ENCODE measurements at regions not wholly inside any gene's neighbourhood (a gene's known extent, or its start where the extent isn't known, plus 50 kb on each side); places are given as distances from the start of the nearest gene placed in this dataset.

DNA sequence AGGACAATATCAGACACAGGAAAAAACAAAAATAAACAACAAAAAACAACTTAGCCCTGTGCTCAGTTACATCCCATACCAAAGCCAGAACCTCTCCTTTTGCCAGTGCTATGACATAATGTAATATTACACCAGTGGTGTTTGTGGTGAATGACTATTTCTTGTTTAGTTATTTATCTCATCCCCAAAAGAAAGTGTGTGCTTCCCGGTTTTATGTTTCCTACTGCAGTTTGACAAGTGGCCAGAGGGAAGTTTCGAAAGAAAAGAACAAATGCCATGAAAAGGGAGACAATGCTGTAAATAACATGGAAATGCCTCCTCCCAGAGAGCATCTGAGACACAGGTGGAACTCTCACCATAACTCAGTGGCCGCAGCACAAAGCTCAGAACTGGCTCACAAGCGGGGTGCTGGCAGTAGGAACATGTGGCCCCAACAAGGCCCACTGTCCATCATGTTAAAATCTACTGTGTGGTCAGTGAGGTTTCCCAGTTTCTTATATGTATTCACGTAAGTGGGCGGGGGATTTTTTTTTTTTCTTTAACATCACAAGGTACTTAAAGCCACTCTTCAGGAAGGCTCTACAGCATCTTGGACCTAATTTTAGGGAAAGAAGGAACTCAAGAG is 158.2 kb downstream of the BARHL2 start:
- ATAC-seq (no peak), FAIRE-seq (no peak), DNase-seq (ENCODE audit: low read depth in 1 of 2, low spot score in 1 of 2) (no peak)
- Histone ChIP-seq H3K27ac (no peak overlapping the region), H3K4me2 (no peak overlapping the region), H3K4me1 (no peaks in the 10 kb centered on the region), H3K9me3 (no peaks in the 10 kb centered on the region), H3K4me3 (no peak overlapping the region)
- 27% methylated on average over 6 of the region's 6 CpGs for WGBS (ENCODE audit: missing lambda C conversion rate)
- ChIA-PET POLR2A (no interaction called here), CTCF (no interaction called here)
- no peak for TF ChIP-seq JUN (IDR thresholded peaks at IDR 0.05)
- TF ChIP-seq, protein P1, sequence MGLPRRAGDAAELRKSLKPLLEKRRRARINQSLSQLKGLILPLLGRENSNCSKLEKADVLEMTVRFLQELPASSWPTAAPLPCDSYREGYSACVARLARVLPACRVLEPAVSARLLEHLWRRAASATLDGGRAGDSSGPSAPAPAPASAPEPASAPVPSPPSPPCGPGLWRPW (IDR thresholded peaks at IDR 0.05): no peak
- TF ChIP-seq, protein P2, sequence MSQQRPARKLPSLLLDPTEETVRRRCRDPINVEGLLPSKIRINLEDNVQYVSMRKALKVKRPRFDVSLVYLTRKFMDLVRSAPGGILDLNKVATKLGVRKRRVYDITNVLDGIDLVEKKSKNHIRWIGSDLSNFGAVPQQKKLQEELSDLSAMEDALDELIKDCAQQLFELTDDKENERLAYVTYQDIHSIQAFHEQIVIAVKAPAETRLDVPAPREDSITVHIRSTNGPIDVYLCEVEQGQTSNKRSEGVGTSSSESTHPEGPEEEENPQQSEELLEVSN (IDR thresholded peaks at IDR 0.05; ENCODE audit: borderline replicate concordance, low read depth): no peak
- TF ChIP-seq CHD4 (IDR thresholded peaks at IDR 0.05; ENCODE audit: borderline replicate concordance): no peak
- TF ChIP-seq, protein P3, sequence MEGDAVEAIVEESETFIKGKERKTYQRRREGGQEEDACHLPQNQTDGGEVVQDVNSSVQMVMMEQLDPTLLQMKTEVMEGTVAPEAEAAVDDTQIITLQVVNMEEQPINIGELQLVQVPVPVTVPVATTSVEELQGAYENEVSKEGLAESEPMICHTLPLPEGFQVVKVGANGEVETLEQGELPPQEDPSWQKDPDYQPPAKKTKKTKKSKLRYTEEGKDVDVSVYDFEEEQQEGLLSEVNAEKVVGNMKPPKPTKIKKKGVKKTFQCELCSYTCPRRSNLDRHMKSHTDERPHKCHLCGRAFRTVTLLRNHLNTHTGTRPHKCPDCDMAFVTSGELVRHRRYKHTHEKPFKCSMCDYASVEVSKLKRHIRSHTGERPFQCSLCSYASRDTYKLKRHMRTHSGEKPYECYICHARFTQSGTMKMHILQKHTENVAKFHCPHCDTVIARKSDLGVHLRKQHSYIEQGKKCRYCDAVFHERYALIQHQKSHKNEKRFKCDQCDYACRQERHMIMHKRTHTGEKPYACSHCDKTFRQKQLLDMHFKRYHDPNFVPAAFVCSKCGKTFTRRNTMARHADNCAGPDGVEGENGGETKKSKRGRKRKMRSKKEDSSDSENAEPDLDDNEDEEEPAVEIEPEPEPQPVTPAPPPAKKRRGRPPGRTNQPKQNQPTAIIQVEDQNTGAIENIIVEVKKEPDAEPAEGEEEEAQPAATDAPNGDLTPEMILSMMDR (IDR thresholded peaks at IDR 0.05): no peak
- no peak for TF ChIP-seq NPAS2 (CRISPR knock-in tag; IDR thresholded peaks at IDR 0.05; ENCODE audit: borderline replicate concordance)
- TF ChIP-seq GATA3 (IDR thresholded peaks at IDR 0.05; ENCODE audit: borderline replicate concordance): no peak
- no peak for TF ChIP-seq HEYL (CRISPR knock-in tag; IDR thresholded peaks at IDR 0.05)

DNA sequence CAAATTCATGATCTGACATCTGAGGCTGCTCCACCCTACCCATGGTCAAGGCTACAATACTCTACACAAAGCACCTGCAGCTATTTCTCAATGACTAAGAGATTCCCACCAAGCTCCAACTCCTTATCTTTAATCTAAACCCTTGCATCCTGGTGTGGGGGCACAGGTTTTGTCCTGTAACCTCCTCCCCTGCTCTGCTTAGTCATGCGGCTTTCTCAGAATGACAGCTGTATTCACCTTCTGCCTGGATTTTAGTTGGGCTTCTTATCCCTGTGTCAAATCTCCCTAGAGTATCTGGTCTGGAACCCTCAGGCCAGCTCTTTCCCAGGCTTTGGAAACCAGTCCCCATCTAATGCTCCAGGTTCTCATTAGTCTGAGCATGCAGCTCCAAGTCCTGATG is 159.0 kb downstream of the BARHL2 start:
- POLR2A ChIA-PET: no interaction called here
- H3K4me3 ChIP-seq: no peak overlapping the region
- ATAC-seq: no peak
- TF ChIP-seq TFCP2L1 (CRISPR knock-in tag; IDR thresholded peaks at IDR 0.05) (no peak), RNF2 (IDR thresholded peaks at IDR 0.05; ENCODE audit: borderline replicate concordance, low read depth) (no peak), HOXB5 (CRISPR knock-in tag; IDR thresholded peaks at IDR 0.05) (no peak), SMC3 (IDR thresholded peaks at IDR 0.05) (no peak), JUNB (IDR thresholded peaks at IDR 0.05) (no peak), HEYL (CRISPR knock-in tag; IDR thresholded peaks at IDR 0.05) (no peak), MYC (IDR thresholded peaks at IDR 0.05; ENCODE audit: borderline replicate concordance, low read length) (no peak), NR3C1 (IDR thresholded peaks at IDR 0.05) (no peak), ZNF302 (CRISPR knock-in tag; IDR thresholded peaks at IDR 0.05) (no peak), ESRRA (IDR thresholded peaks at IDR 0.05; ENCODE audit: borderline replicate concordance, low read length) (no peak), EHMT2 (IDR thresholded peaks at IDR 0.05; ENCODE audit: low read depth) (no peak), ZC3H11A (IDR thresholded peaks at IDR 0.05) (no peak), ZFP36 (IDR thresholded peaks at IDR 0.05; ENCODE audit: borderline replicate concordance, partially characterized antibody) (no peak)
- TF ChIP-seq, protein P4, sequence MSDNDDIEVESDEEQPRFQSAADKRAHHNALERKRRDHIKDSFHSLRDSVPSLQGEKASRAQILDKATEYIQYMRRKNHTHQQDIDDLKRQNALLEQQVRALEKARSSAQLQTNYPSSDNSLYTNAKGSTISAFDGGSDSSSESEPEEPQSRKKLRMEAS (IDR thresholded peaks at IDR 0.05): no peak
- TF ChIP-seq, protein P2 (IDR thresholded peaks at IDR 0.05; ENCODE audit: borderline replicate concordance, low read depth): no peak
- TF ChIP-seq, protein P5, sequence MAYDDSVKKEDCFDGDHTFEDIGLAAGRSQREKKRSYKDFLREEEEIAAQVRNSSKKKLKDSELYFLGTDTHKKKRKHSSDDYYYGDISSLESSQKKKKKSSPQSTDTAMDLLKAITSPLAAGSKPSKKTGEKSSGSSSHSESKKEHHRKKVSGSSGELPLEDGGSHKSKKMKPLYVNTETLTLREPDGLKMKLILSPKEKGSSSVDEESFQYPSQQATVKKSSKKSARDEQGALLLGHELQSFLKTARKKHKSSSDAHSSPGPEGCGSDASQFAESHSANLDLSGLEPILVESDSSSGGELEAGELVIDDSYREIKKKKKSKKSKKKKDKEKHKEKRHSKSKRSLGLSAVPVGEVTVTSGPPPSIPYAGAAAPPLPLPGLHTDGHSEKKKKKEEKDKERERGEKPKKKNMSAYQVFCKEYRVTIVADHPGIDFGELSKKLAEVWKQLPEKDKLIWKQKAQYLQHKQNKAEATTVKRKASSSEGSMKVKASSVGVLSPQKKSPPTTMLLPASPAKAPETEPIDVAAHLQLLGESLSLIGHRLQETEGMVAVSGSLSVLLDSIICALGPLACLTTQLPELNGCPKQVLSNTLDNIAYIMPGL (CRISPR knock-in tag; IDR thresholded peaks at IDR 0.05; ENCODE audit: borderline replicate concordance): no peak
- H3K9me3 ChIP-seq: no peaks in the 10 kb centered on the region
- 25% methylated on average over 1 of the region's 1 CpG for WGBS (ENCODE audit: missing lambda C conversion rate)
- CTCF ChIA-PET: no interaction called here
- FAIRE-seq: no peak
- no peaks in the 10 kb centered on the region for H3K4me1 ChIP-seq
- no peak for DNase-seq (ENCODE audit: low read depth in 1 of 2, low spot score in 1 of 2)
- no peak overlapping the region for H3K27ac ChIP-seq
- no peak overlapping the region for H3K4me2 ChIP-seq
